Astrocyte (in vitro differentiated cells and primary cell): ENCODE measurements at regions not wholly inside any gene's neighbourhood (a gene's known extent, or its start where the extent isn't known, plus 50 kb on each side); places are given as distances from the start of the nearest gene placed in this dataset.

Experiments
- DNase-seq: peaks from one replicate; pipeline ENCODE4 v3.0.0-alpha.2; 2010; ENCODE audit warnings: low read depth
- FAIRE-seq: peaks from 2 replicates; lab custom pipeline; 2011; peaks lifted over from hg19 to GRCh38; lab: Jason Lieb, UNC
- H2AFZ ChIP-seq: 2 replicates; pipeline ENCODE4 v1.6.0; 2012; ENCODE audit warnings: low read depth, low read length, inconsistent platforms
- H3K27ac ChIP-seq: 2 replicates; pipeline ENCODE4 v1.5.1; 2011; ENCODE audit warnings: low read depth, low read length, inconsistent platforms
- H3K27me3 ChIP-seq: 2 replicates; pipeline ENCODE4 v1.6.0; 2011; ENCODE audit warnings: low read length, inconsistent platforms; ENCODE audit not compliant: insufficient read depth
- H3K36me3 ChIP-seq: 2 replicates; pipeline ENCODE4 v1.5.1; 2011; ENCODE audit warnings: low read length, inconsistent platforms; ENCODE audit not compliant: insufficient read depth
- H3K4me1 ChIP-seq: 2 replicates; pipeline ENCODE4 v1.5.1; 2011; ENCODE audit warnings: low read length, inconsistent platforms; ENCODE audit not compliant: insufficient read depth
- H3K4me2 ChIP-seq: 2 replicates; pipeline ENCODE4 v1.6.0; 2012; ENCODE audit warnings: low read length, inconsistent platforms
- H3K4me3 ChIP-seq: 2 replicates; pipeline ENCODE4 v1.5.1; 2011; ENCODE audit warnings: low read depth, mild to moderate bottlenecking, low read length, inconsistent platforms; ENCODE audit not compliant: insufficient read depth
- H3K79me2 ChIP-seq: 2 replicates; pipeline ENCODE4 v1.6.0; 2012; ENCODE audit warnings: mild to moderate bottlenecking, low read length, inconsistent platforms; ENCODE audit not compliant: insufficient read depth
- H3K9ac ChIP-seq: 2 replicates; pipeline ENCODE4 v1.6.0; 2012; ENCODE audit warnings: mild to moderate bottlenecking, low read length, inconsistent platforms
- H3K9me3 ChIP-seq: 2 replicates; pipeline ENCODE4 v1.5.1; 2012; ENCODE audit warnings: low read depth, mild to moderate bottlenecking, low read length, inconsistent platforms; ENCODE audit not compliant: insufficient read depth
- H4K20me1 ChIP-seq: 2 replicates; pipeline ENCODE4 v1.6.0; 2012; ENCODE audit warnings: low read length, inconsistent platforms; ENCODE audit not compliant: insufficient read depth
- H3K27ac Mint-ChIP-seq: one replicate; pipeline ENCODE4 v1.8.0; 2021; ENCODE audit warnings: mild to moderate bottlenecking, mixed read lengths; ENCODE audit not compliant: unreplicated experiment
- H3K27me3 Mint-ChIP-seq: one replicate; pipeline ENCODE4 v1.8.0; 2021; ENCODE audit warnings: low read depth, mixed read lengths; ENCODE audit not compliant: unreplicated experiment
- H3K36me3 Mint-ChIP-seq: one replicate; pipeline ENCODE4 v1.8.0; 2021; ENCODE audit warnings: low read depth, mixed read lengths; ENCODE audit not compliant: unreplicated experiment
- H3K4me1 Mint-ChIP-seq: one replicate; pipeline ENCODE4 v1.8.0; 2021; ENCODE audit warnings: low read depth, mixed read lengths; ENCODE audit not compliant: unreplicated experiment
- H3K4me3 Mint-ChIP-seq: one replicate; pipeline ENCODE4 v1.8.0; 2021; ENCODE audit warnings: mild to moderate bottlenecking, moderate library complexity, mixed read lengths; ENCODE audit not compliant: unreplicated experiment
- H3K9me3 Mint-ChIP-seq: one replicate; pipeline ENCODE4 v1.8.0; 2021; ENCODE audit warnings: mild to moderate bottlenecking, mixed read lengths; ENCODE audit not compliant: unreplicated experiment
- CTCF ChIP-seq: IDR thresholded peaks from 2 replicates; pipeline ENCODE4 v1.5.1; 2011; ENCODE audit warnings: low read depth, mild to moderate bottlenecking, inconsistent platforms, low read length, moderate library complexity; ENCODE audit not compliant: insufficient read depth
- EZH2 ChIP-seq: IDR thresholded peaks from 2 replicates; pipeline ENCODE4 v1.6.1; 2012; ENCODE audit warnings: mild to moderate bottlenecking, low read length, inconsistent platforms; ENCODE audit not compliant: insufficient read depth

GRCh38 chr22:35482974-35483373 lies 57.7 kb upstream of the RASD2 start:
- peaks cover 9% of the 10 kb centered on the region for H3K4me1 Mint-ChIP-seq
- FAIRE-seq, result no peak
- H3K27ac Mint-ChIP-seq, result no peak overlapping the region

GRCh38 chr22:35483730-35484129 lies 56.9 kb upstream of the RASD2 start:
- Histone ChIP-seq H3K9me3 (peaks cover 4% of the 10 kb centered on the region), H4K20me1 (no peaks in the 10 kb centered on the region), H3K4me2 (no peak overlapping the region), H3K27ac (no peak overlapping the region), H3K4me1 (peaks cover 19% of the 10 kb centered on the region), H3K27me3 (no peaks in the 10 kb centered on the region), H3K36me3 (no peaks in the 10 kb centered on the region), H3K9ac (no peak overlapping the region), H3K4me3 (no peak overlapping the region), H3K79me2 (no peaks in the 10 kb centered on the region), H2AFZ (no peak overlapping the region)
- Mint-ChIP-seq H3K36me3 (peaks cover 2% of the 10 kb centered on the region), H3K27ac (no peak overlapping the region), H3K27me3 (peaks cover 43% of the 10 kb centered on the region), H3K4me3 (no peak overlapping the region), H3K9me3 (no peaks in the 10 kb centered on the region), H3K4me1 (peaks cover 9% of the 10 kb centered on the region)
- TF ChIP-seq EZH2 (no peak), CTCF (no peak)
- FAIRE-seq, result no peak
- DNase-seq, result no peak

More at GRCh38 chr22:35482974-35483373, 57.7 kb upstream of the RASD2 start:
- no peaks in the 10 kb centered on the region for H3K9me3 Mint-ChIP-seq
- H3K27me3 Mint-ChIP-seq, result peaks cover 41% of the 10 kb centered on the region
- no peaks in the 10 kb centered on the region for H3K79me2 ChIP-seq
- H3K4me3 Mint-ChIP-seq, result no peak overlapping the region
- H2AFZ ChIP-seq, result no peak overlapping the region
- DNase-seq, result no peak
- no peaks in the 10 kb centered on the region for H3K36me3 ChIP-seq
- H3K9ac ChIP-seq, result no peak overlapping the region
- H3K4me1 ChIP-seq, result peaks cover 23% of the 10 kb centered on the region
- no peak for TF ChIP-seq EZH2
- no peak for TF ChIP-seq CTCF
- H3K36me3 Mint-ChIP-seq, result peaks cover 2% of the 10 kb centered on the region
- peaks cover 4% of the 10 kb centered on the region for H3K9me3 ChIP-seq
- H3K27ac ChIP-seq, result no peak overlapping the region
- no peaks in the 10 kb centered on the region for H4K20me1 ChIP-seq
- no peaks in the 10 kb centered on the region for H3K27me3 ChIP-seq
- H3K4me3 ChIP-seq, result no peak overlapping the region
- H3K4me2 ChIP-seq, result no peak overlapping the region

GRCh38 chr22:35484651-35485556 lies 55.7 kb upstream of the RASD2 start:
- Mint-ChIP-seq H3K9me3 (no peaks in the 10 kb centered on the region), H3K27ac (no peak overlapping the region), H3K4me3 (no peak overlapping the region), H3K27me3 (peaks cover 50% of the 10 kb centered on the region), H3K36me3 (peaks cover 2% of the 10 kb centered on the region), H3K4me1 (peaks cover 9% of the 10 kb centered on the region)
- Histone ChIP-seq H4K20me1 (no peaks in the 10 kb centered on the region), H3K4me3 (no peak overlapping the region), H3K27ac (no peak overlapping the region), H2AFZ (no peak overlapping the region), H3K4me1 (peaks cover 19% of the 10 kb centered on the region), H3K36me3 (no peaks in the 10 kb centered on the region), H3K27me3 (peaks cover 11% of the 10 kb centered on the region), H3K79me2 (no peaks in the 10 kb centered on the region), H3K4me2 (no peak overlapping the region), H3K9ac (no peak overlapping the region), H3K9me3 (peaks cover 4% of the 10 kb centered on the region)
- DNase-seq, result peak; percentile 59
- no peak for FAIRE-seq
- no peak for TF ChIP-seq EZH2
- no peak for TF ChIP-seq CTCF
